ENCODE measurements at regions not wholly inside any gene's neighbourhood (a gene's known extent, or its start where the extent isn't known, plus 50 kb on each side); places are given as distances from the start of the nearest gene placed in this dataset.

DNA sequence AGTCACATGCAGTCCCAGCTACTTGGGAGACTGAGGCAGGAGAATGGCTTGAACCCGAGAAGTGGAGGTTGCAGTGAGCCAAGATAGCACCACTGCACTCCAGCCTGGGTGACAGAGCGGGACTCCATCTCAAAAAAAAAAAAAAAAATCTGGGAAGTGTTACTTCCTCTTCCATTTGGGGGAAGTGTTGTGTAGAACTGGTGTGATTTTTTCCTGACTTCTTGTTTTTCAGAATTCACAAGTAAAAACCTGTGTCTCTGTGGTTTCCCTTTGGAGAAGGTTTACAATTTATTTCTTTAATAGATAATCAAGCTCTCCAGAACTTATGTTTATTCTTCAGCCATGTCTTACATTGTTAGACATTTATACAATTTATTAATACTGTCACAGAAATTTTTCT lies 396.1 kb downstream of the BRD1 start:
- TF ChIP-seq, protein P1, sequence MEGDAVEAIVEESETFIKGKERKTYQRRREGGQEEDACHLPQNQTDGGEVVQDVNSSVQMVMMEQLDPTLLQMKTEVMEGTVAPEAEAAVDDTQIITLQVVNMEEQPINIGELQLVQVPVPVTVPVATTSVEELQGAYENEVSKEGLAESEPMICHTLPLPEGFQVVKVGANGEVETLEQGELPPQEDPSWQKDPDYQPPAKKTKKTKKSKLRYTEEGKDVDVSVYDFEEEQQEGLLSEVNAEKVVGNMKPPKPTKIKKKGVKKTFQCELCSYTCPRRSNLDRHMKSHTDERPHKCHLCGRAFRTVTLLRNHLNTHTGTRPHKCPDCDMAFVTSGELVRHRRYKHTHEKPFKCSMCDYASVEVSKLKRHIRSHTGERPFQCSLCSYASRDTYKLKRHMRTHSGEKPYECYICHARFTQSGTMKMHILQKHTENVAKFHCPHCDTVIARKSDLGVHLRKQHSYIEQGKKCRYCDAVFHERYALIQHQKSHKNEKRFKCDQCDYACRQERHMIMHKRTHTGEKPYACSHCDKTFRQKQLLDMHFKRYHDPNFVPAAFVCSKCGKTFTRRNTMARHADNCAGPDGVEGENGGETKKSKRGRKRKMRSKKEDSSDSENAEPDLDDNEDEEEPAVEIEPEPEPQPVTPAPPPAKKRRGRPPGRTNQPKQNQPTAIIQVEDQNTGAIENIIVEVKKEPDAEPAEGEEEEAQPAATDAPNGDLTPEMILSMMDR (conservative IDR thresholded peaks at IDR 0.05; ENCODE audit: low read depth, low read length), result no peak
- TF ChIP-seq EZH2 (IDR thresholded peaks at IDR 0.05; ENCODE audit: low read length, unreplicated experiment), result no peak

Measured in PC-3 (cell line).